Cardiac muscle cell (in vitro differentiated cells and primary cell): ENCODE measurements at regions not wholly inside any gene's neighbourhood (a gene's known extent, or its start where the extent isn't known, plus 50 kb on each side); places are given as distances from the start of the nearest gene placed in this dataset.

Experiments
- DNase-seq, 2 donors: peaks; one replicate each; pipeline versions ENCODE4 v3.0.0 to v3.0.0-alpha.2; 2010 to 2017; ENCODE audit warnings: low read depth in 1 of 2, low spot score in 1 of 2
- H3K27ac ChIP-seq: fragments of 200-600 bp; sonication (generic); 2 replicates; pipeline ENCODE4 v1.5.1; 2016
- H3K27me3 ChIP-seq: fragments of 200-600 bp; sonication (generic); 2 replicates; pipeline ENCODE4 v1.6.0; 2016; ENCODE audit warnings: control low read depth
- H3K36me3 ChIP-seq: fragments of 200-600 bp; sonication (generic); 2 replicates; pipeline ENCODE4 v1.5.1; 2016; ENCODE audit warnings: control low read depth
- H3K4me1 ChIP-seq: fragments of 200-600 bp; sonication (generic); 2 replicates; pipeline ENCODE4 v1.8.1; 2017; ENCODE audit warnings: low read depth, mild to moderate bottlenecking, mixed run types
- H3K4me3 ChIP-seq: fragments of 200-600 bp; sonication (generic); 2 replicates; pipeline ENCODE4 v1.5.1; 2016; ENCODE audit warnings: mild to moderate bottlenecking
- H3K9me3 ChIP-seq: fragments of 200-600 bp; sonication (generic); 2 replicates; pipeline ENCODE4 v1.5.1; 2017; ENCODE audit warnings: low read depth, mild to moderate bottlenecking, control low read depth
- CTCF ChIP-seq: IDR thresholded peaks from 2 replicates; pipeline ENCODE4 v1.5.1; 2012; ENCODE audit warnings: low read depth, mild to moderate bottlenecking, low read length

GRCh38 chr7:25567430-25567829, 339.1 kb upstream of the NPVF start:
- Histone ChIP-seq H3K36me3 (no peaks in the 10 kb centered on the region), H3K27ac (no peak overlapping the region), H3K9me3 (no peaks in the 10 kb centered on the region), H3K4me1 (peaks cover 6% of the 10 kb centered on the region), H3K27me3 (no peaks in the 10 kb centered on the region), H3K4me3 (no peak overlapping the region)
- DNase-seq: no peak
- TF ChIP-seq CTCF: no peak

- H3K9me3 ChIP-seq: no peaks in the 10 kb centered on the region
- H3K36me3 ChIP-seq: no peaks in the 10 kb centered on the region
- no peak for DNase-seq
- TF ChIP-seq CTCF: no peak
- no peak overlapping the region for H3K27ac ChIP-seq
- H3K27me3 ChIP-seq: no peaks in the 10 kb centered on the region
- H3K4me3 ChIP-seq: no peak overlapping the region
- H3K4me1 ChIP-seq: peaks cover 6% of the 10 kb centered on the region
Measured at GRCh38 chr7:25569765-25570164, 341.5 kb upstream of the NPVF start.

GRCh38 chr7:25572423-25572822, 344.1 kb upstream of the NPVF start:
- Histone ChIP-seq H3K27ac (no peak overlapping the region), H3K4me1 (peaks cover 6% of the 10 kb centered on the region), H3K36me3 (no peaks in the 10 kb centered on the region), H3K27me3 (no peaks in the 10 kb centered on the region), H3K9me3 (no peaks in the 10 kb centered on the region), H3K4me3 (no peak overlapping the region)
- TF ChIP-seq CTCF: no peak
- no peak for DNase-seq

- no peaks in the 10 kb centered on the region for H3K36me3 ChIP-seq
- TF ChIP-seq CTCF: no peak
Measured at GRCh38 chr7:25574828-25575227, 346.5 kb upstream of the NPVF start.

GRCh38 chr7:25575634-25576033, 347.3 kb upstream of the NPVF start:
- TF ChIP-seq CTCF: no peak
- Histone ChIP-seq H3K4me1 (peaks cover 6% of the 10 kb centered on the region), H3K27ac (no peak overlapping the region), H3K27me3 (no peaks in the 10 kb centered on the region), H3K4me3 (no peak overlapping the region), H3K9me3 (no peaks in the 10 kb centered on the region), H3K36me3 (no peaks in the 10 kb centered on the region)
- no peak for DNase-seq

More at GRCh38 chr7:25574828-25575227, 346.5 kb upstream of the NPVF start:
- Histone ChIP-seq H3K9me3 (no peaks in the 10 kb centered on the region), H3K4me1 (peaks cover 6% of the 10 kb centered on the region), H3K4me3 (no peak overlapping the region), H3K27me3 (no peaks in the 10 kb centered on the region), H3K27ac (no peak overlapping the region)
- DNase-seq: no peak
